HEK293 (cell line): ENCODE measurements at regions not wholly inside any gene's neighbourhood (a gene's known extent, or its start where the extent isn't known, plus 50 kb on each side); places are given as distances from the start of the nearest gene placed in this dataset.

ENCODE experiments used
- CTCF ChIA-PET: fragments of 350-600 bp; formaldehyde crosslinking; extraction: SDS; loops from one replicate; lab custom pipeline; 2021; ENCODE audit warnings: antibody characterized with exemption; lab: Yijun Ruan, JAX
- POLR2A ChIA-PET: fragments of 300-600 bp; formaldehyde crosslinking; extraction: SDS; loops from one replicate; lab custom pipeline; 2020; ENCODE audit warnings: antibody characterized with exemption, inconsistent platforms; lab: Yijun Ruan, JAX
- H3K27ac ChIP-seq: fragments of 200-500 bp; sonication (Bioruptor generic); 2 replicates; pipeline ENCODE4 v1.5.1; 2014; ENCODE audit warnings: low read depth, low read length, control low read depth, inconsistent platforms; ENCODE audit errors: extremely low read depth
- H3K36me3 ChIP-seq, 2 experiments: fragments of 200-500 bp in 1 of 2; sonication (Bioruptor generic) in 1 of 2; 1 replicate in 1 of 2; 2 replicates in 1 of 2; pipeline ENCODE4 v1.5.1; 2014 to 2017; ENCODE audit warnings: inconsistent platforms in 2 of 2, low read length in 2 of 2; ENCODE audit not compliant: control insufficient read depth in 2 of 2, insufficient read depth in 1 of 2
- H3K4me1 ChIP-seq: fragments of 200-500 bp; sonication (Bioruptor generic); 2 replicates; pipeline ENCODE4 v1.5.1; 2014; ENCODE audit warnings: mild to moderate bottlenecking, low read length, inconsistent platforms; ENCODE audit not compliant: control insufficient read depth, insufficient read depth
- H3K4me3 ChIP-seq: 2 replicates; pipeline ENCODE4 v1.5.1; 2011; ENCODE audit warnings: low read depth, mild to moderate bottlenecking, control low read depth, low read length, moderate library complexity
- H3K9me3 ChIP-seq: fragments of 200-500 bp; sonication (Bioruptor generic); 2 replicates; pipeline ENCODE4 v1.5.1; 2014; ENCODE audit warnings: low read depth, low read length, inconsistent platforms; ENCODE audit not compliant: control insufficient read depth, insufficient read depth
- SCRT1 ChIP-seq: fragments of 450-650 bp; formaldehyde crosslinking; IDR thresholded peaks from 2 replicates; pipeline ENCODE4 v1.5.1; 2016; ENCODE audit warnings: missing biosample characterization, missing genetic modification characterization, borderline replicate concordance
- TRIM28 ChIP-seq: IDR thresholded peaks from 2 replicates; pipeline ENCODE4 v1.6.1; 2011; ENCODE audit warnings: low read length, control low read depth, borderline replicate concordance
- WT1 ChIP-seq: fragments of 450-650 bp; formaldehyde crosslinking; IDR thresholded peaks from 2 replicates; pipeline ENCODE4 v1.5.1; 2016; ENCODE audit warnings: missing biosample characterization, missing genetic modification characterization
- ZBTB49 ChIP-seq: fragments of 450-650 bp; formaldehyde crosslinking; IDR thresholded peaks from 2 replicates; pipeline ENCODE4 v1.5.1; 2016; ENCODE audit warnings: missing biosample characterization, missing genetic modification characterization, low read depth
- ZNF148 ChIP-seq: fragments of 450-650 bp; formaldehyde crosslinking; IDR thresholded peaks from 2 replicates; pipeline ENCODE4 v1.5.0; 2017; ENCODE audit warnings: missing biosample characterization, missing genetic modification characterization, borderline replicate concordance
- ZNF19 ChIP-seq: fragments of 450-650 bp; formaldehyde crosslinking; IDR thresholded peaks from 2 replicates; pipeline ENCODE4; 2016; ENCODE audit warnings: missing biosample characterization, missing genetic modification characterization, low read depth
- ZNF311 ChIP-seq: fragments of 450-650 bp; formaldehyde crosslinking; IDR thresholded peaks from 2 replicates; pipeline ENCODE4 v1.5.1; 2017; ENCODE audit warnings: missing biosample characterization, missing genetic modification characterization, borderline replicate concordance
- ZNF391 ChIP-seq: fragments of 450-650 bp; formaldehyde crosslinking; IDR thresholded peaks from 2 replicates; pipeline ENCODE4 v1.5.1; 2016; ENCODE audit warnings: low read depth, missing biosample characterization, missing genetic modification characterization, borderline replicate concordance
- ZNF530 ChIP-seq: fragments of 450-650 bp; formaldehyde crosslinking; IDR thresholded peaks from 2 replicates; pipeline ENCODE4 v1.5.1; 2016; ENCODE audit warnings: low read depth, missing biosample characterization, missing genetic modification characterization
- ZNF544 ChIP-seq: fragments of 450-650 bp; formaldehyde crosslinking; IDR thresholded peaks from 2 replicates; pipeline ENCODE4 v1.5.0; 2017; ENCODE audit warnings: missing biosample characterization, missing genetic modification characterization
- ZNF571 ChIP-seq: fragments of 450-650 bp; formaldehyde crosslinking; IDR thresholded peaks from 2 replicates; pipeline ENCODE4 v1.5.0; 2017; ENCODE audit warnings: missing biosample characterization, missing genetic modification characterization
- ZNF645 ChIP-seq: fragments of 450-650 bp; formaldehyde crosslinking; IDR thresholded peaks from 2 replicates; pipeline ENCODE4; 2016; ENCODE audit warnings: missing biosample characterization, missing genetic modification characterization
- TF ChIP-seq, protein P1 (sequence below): fragments of 450-650 bp; formaldehyde crosslinking; IDR thresholded peaks from 2 replicates; pipeline ENCODE4 v1.5.1; 2016; ENCODE audit warnings: missing biosample characterization, missing genetic modification characterization
- TF ChIP-seq, protein P2 (sequence below): fragments of 450-650 bp; formaldehyde crosslinking; IDR thresholded peaks from 2 replicates; pipeline ENCODE4 v1.5.1; 2016; ENCODE audit warnings: missing biosample characterization, missing genetic modification characterization

DNA sequence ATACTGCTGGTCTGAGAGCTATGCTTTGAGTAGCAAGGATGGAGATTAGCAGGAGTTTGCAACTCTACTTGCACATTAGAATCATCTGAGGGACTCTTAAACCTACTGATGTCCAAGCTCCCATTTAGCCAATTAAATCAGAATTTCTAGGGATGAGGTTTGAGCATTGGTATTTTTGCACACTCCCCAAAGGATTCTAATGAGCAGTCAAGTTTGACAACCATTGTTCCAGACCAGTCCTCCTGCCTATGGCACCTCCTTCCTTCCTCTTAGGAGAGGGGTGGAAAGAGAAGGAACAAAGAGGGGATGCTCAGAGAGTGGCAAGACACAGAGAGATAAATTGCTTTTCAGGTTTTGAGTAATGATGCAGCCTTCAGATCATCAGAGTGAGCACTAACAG is 275.5 kb upstream of the ROPN1 start:
- Histone ChIP-seq H3K4me1 (peaks cover 3% of the 10 kb centered on the region; the same call in 1 of the 2 replicates), H3K4me3 (no peak overlapping the region), H3K27ac (no peak overlapping the region), H3K36me3 (no peaks in the 10 kb centered on the region), H3K9me3 (no peaks in the 10 kb centered on the region)
- CTCF ChIA-PET: interaction anchor here (0.6 to 1.5 kb wide), 4 partner anchors 26 to 292 kb away, joined by 3 to 4 read pairs (median 3); no protein-coding TSS in a partner anchor
- POLR2A ChIA-PET: interaction anchor here (0.5 kb wide), 1 partner anchor 62 kb away, joined by 3 read pairs; no protein-coding TSS in a partner anchor
- TF ChIP-seq ZNF544 (tag by site-specific recombination) (no peak), ZNF391 (tag by site-specific recombination) (no peak)

GRCh38 chr3:124268355-124268754 is 276.4 kb upstream of the ROPN1 start:
- ChIA-PET POLR2A (no interaction called here), CTCF (interaction anchor here (0.5 to 2.1 kb wide), 2 partner anchors 13 to 26 kb away, joined by 3 to 9 read pairs; no protein-coding TSS in a partner anchor)
- Histone ChIP-seq H3K36me3 (no peaks in the 10 kb centered on the region), H3K4me3 (no peak overlapping the region), H3K4me1 (peaks cover 3% of the 10 kb centered on the region; the same call in 1 of the 2 replicates), H3K27ac (no peak overlapping the region), H3K9me3 (no peaks in the 10 kb centered on the region)
- TF ChIP-seq ZNF530 (tag by site-specific recombination) (no peak), TRIM28 (no peak), WT1 (no peak), SCRT1 (tag by site-specific recombination) (no peak)
- TF ChIP-seq, protein P1, sequence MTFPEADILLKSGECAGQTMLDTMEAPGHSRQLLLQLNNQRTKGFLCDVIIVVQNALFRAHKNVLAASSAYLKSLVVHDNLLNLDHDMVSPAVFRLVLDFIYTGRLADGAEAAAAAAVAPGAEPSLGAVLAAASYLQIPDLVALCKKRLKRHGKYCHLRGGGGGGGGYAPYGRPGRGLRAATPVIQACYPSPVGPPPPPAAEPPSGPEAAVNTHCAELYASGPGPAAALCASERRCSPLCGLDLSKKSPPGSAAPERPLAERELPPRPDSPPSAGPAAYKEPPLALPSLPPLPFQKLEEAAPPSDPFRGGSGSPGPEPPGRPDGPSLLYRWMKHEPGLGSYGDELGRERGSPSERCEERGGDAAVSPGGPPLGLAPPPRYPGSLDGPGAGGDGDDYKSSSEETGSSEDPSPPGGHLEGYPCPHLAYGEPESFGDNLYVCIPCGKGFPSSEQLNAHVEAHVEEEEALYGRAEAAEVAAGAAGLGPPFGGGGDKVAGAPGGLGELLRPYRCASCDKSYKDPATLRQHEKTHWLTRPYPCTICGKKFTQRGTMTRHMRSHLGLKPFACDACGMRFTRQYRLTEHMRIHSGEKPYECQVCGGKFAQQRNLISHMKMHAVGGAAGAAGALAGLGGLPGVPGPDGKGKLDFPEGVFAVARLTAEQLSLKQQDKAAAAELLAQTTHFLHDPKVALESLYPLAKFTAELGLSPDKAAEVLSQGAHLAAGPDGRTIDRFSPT (tag by site-specific recombination): no peak

GRCh38 chr3:124269619-124270018 is 277.7 kb upstream of the ROPN1 start:
- CTCF ChIA-PET: interaction anchor here (0.5 to 2.1 kb wide), 3 partner anchors 12 to 290 kb away, joined by 3 to 9 read pairs (median 4); no protein-coding TSS in a partner anchor
- POLR2A ChIA-PET: no interaction called here
- no peak overlapping the region for H3K27ac ChIP-seq
- TF ChIP-seq ZNF311: no peak
- TF ChIP-seq ZBTB49 (tag by site-specific recombination): no peak
- TF ChIP-seq, all 188 proteins: peak for 0
- Histone ChIP-seq H3K36me3 (no peaks in the 10 kb centered on the region), H3K9me3 (no peaks in the 10 kb centered on the region), H3K4me3 (no peak overlapping the region), H3K4me1 (peaks cover 3% of the 10 kb centered on the region; the same call in 1 of the 2 replicates)

GRCh38 chr3:124272605-124273151 is 280.8 kb upstream of the ROPN1 start:
- H3K9me3 ChIP-seq: no peaks in the 10 kb centered on the region
- H3K4me3 ChIP-seq: no peak overlapping the region
- POLR2A ChIA-PET: no interaction called here
- no peaks in the 10 kb centered on the region for H3K4me1 ChIP-seq
- CTCF ChIA-PET: interaction anchor here (1.1 kb wide), 1 partner anchor 9 kb away, joined by 3 read pairs; no protein-coding TSS in a partner anchor
- no peaks in the 10 kb centered on the region for H3K36me3 ChIP-seq
- H3K27ac ChIP-seq: no peak overlapping the region
- TF ChIP-seq ZNF645 (tag by site-specific recombination) (no peak), ZNF148 (tag by site-specific recombination) (no peak), ZNF571 (tag by site-specific recombination) (no peak), ZNF19 (tag by site-specific recombination) (no peak)
- TF ChIP-seq, protein P2, sequence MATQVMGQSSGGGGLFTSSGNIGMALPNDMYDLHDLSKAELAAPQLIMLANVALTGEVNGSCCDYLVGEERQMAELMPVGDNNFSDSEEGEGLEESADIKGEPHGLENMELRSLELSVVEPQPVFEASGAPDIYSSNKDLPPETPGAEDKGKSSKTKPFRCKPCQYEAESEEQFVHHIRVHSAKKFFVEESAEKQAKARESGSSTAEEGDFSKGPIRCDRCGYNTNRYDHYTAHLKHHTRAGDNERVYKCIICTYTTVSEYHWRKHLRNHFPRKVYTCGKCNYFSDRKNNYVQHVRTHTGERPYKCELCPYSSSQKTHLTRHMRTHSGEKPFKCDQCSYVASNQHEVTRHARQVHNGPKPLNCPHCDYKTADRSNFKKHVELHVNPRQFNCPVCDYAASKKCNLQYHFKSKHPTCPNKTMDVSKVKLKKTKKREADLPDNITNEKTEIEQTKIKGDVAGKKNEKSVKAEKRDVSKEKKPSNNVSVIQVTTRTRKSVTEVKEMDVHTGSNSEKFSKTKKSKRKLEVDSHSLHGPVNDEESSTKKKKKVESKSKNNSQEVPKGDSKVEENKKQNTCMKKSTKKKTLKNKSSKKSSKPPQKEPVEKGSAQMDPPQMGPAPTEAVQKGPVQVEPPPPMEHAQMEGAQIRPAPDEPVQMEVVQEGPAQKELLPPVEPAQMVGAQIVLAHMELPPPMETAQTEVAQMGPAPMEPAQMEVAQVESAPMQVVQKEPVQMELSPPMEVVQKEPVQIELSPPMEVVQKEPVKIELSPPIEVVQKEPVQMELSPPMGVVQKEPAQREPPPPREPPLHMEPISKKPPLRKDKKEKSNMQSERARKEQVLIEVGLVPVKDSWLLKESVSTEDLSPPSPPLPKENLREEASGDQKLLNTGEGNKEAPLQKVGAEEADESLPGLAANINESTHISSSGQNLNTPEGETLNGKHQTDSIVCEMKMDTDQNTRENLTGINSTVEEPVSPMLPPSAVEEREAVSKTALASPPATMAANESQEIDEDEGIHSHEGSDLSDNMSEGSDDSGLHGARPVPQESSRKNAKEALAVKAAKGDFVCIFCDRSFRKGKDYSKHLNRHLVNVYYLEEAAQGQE (tag by site-specific recombination): no peak
